ENCODE measurements at regions not wholly inside any gene's neighbourhood (a gene's known extent, or its start where the extent isn't known, plus 50 kb on each side); places are given as distances from the start of the nearest gene placed in this dataset.
"Not testable (repeated sequence)": the region's sequence is repeated elsewhere in the genome, so short reads cannot be mapped to it uniquely, and the experiment has no call there.

GRCh38 chr2:2466534-2466933, 135.5 kb upstream of the MYT1L start:
- DNase-seq (ENCODE audit: low spot score), result no peak

GRCh38 chr2:2464643-2465042, 133.6 kb upstream of the MYT1L start:
- no peak for DNase-seq (ENCODE audit: low spot score)

- DNase-seq (ENCODE audit: low spot score), result no peak
Observed at GRCh38 chr2:2464094-2464493, 133.0 kb upstream of the MYT1L start.

- DNase-seq (ENCODE audit: low spot score), result no peak
Observed at GRCh38 chr2:2456721-2457120, 125.6 kb upstream of the MYT1L start.

DNA sequence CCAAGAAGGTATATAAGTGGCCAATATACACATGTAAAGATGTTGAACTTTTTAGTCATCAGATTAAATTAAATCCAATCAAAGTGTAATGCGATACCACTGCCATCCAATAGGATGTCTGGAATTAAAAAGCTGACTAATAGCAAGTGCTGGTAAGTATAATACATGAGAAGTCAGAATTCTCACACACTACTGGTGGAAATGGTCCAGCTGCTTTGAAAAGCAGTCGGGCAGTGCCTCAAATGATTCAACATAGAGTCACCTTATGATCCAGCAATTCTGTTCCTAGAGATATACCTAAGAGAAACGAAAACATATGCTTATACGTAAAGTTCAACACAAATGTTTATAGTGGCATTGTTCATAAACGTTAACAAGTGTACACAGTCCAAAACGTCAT, 124.1 kb upstream of the MYT1L start:
- DNase-seq (ENCODE audit: low spot score), result no peak

DNA sequence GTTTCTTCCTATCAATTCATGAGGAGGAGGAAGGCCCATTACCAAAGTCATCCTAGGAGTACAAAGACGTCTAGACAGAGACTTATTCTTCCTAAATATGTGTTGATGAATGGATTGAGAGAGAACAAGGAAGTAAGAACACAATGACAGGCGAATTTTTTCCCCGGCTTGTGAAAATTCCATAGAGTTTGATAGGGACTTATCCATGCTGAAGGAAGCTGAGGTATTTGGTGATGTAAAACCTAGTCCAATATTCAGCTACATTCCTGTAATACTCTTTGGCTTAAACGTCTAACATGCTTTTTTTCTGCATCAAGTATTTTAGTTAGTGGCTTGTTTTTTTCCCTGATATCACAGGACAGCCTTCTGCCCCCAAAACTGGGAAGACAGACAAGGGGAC, 121.9 kb upstream of the MYT1L start:
- no peak for DNase-seq (ENCODE audit: low spot score)

GRCh38 chr2:2451275-2451674, 120.2 kb upstream of the MYT1L start:
- not testable (repeated sequence) for DNase-seq (ENCODE audit: low spot score)

GRCh38 chr2:2448178-2448577, 117.1 kb upstream of the MYT1L start:
- no peak for DNase-seq (ENCODE audit: low spot score)

DNA sequence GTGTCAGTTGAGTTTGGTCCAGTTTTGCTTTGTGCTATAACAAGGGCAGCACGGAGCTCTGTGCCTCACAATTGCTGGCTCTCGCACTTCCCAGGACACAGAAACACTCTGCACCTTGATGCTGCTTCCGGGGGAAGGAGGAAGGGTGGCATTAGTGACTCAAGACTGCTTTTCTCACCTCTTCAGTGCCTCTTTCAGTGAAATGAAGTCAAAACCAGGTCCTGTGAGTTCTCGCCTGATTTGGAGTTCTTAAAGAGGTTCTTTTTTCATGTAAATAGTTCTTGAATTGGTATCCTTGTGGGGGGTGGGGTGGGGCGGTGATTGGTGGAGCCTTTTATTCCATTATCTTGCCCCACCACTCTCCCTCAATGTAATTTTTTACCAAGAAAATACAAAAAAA, 91.5 kb upstream of the MYT1L start:
- no peak for DNase-seq (ENCODE audit: low spot score)

- no peak for DNase-seq (ENCODE audit: low spot score)
Observed at GRCh38 chr2:2413525-2413924, 82.5 kb upstream of the MYT1L start.

DNA sequence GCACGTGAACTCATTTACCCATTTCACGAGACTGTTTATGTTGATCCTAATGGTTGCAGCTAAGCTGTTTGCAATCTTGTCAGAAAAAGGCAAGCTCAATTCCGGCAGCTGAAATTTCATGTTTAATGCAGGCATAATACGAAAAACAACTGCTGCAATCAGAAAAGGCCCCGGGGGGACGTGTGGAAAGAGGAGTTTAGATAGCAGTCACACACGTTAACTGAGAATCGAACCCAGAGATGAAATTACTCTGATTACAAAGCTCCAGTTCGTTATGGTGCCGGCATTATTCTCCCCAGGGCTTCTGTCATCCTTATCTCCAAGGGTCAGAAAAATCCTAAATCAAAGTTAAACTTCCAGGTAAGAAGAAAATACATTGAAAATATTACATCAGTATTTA, 79.9 kb upstream of the MYT1L start:
- no peak for DNase-seq (ENCODE audit: low spot score)

DNA sequence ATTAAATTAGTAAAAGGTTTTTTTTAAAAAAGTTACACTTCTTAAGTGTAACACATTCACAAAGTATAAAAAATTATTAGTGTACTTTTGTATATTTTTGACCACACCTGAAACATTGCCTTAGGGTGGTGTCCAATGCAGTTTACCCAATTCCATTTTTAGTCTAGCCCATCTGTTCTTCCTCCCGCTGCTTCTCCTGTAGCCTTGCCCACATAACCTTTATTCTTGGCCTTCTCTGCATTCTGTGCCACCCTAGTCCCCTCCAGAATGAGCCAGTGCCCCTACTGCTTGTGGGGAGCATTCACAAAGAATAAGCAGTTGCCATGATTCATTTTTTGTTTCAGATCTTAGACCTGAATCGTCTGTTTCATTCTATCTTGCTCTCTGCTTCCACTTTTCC, 78.4 kb upstream of the MYT1L start:
- DNase-seq (ENCODE audit: low spot score), result no peak

DNA sequence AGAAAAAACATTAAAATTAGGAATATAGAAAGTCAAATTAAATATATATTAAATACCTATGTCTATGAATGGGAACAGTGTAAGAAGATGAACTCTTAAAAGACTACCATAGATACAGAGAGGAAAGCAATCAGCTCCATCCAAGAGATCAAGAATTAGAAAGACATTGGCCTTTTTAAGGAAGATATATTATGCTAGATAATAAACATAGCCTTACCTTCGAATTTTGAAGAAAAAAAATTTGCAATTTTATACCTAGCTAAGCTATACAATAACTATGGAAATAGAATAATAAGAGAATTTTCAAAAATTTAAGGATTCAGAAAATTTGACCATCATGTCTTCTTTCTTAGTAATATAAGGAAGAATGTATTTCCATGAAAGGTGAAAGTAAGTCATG, 74.7 kb upstream of the MYT1L start:
- DNase-seq (ENCODE audit: low spot score), result no peak

- DNase-seq (ENCODE audit: low spot score), result no peak
Observed at GRCh38 chr2:2400286-2401038, 69.4 kb upstream of the MYT1L start.

GRCh38 chr2:2399396-2399795, 68.3 kb upstream of the MYT1L start:
- DNase-seq (ENCODE audit: low spot score), result no peak

- DNase-seq (ENCODE audit: low spot score), result no peak
Observed at GRCh38 chr2:2392332-2392731, 61.3 kb upstream of the MYT1L start.

GRCh38 chr2:2389215-2389614, 58.1 kb upstream of the MYT1L start:
- DNase-seq (ENCODE audit: low spot score), result peak; percentile 20

Data from iPS-NIHi11 (cell line).